ENCODE measurements at regions not wholly inside any gene's neighbourhood (a gene's known extent, or its start where the extent isn't known, plus 50 kb on each side); places are given as distances from the start of the nearest gene placed in this dataset.
"Not testable (repeated sequence)": the region's sequence is repeated elsewhere in the genome, so short reads cannot be mapped to it uniquely, and the experiment has no call there.

DNA sequence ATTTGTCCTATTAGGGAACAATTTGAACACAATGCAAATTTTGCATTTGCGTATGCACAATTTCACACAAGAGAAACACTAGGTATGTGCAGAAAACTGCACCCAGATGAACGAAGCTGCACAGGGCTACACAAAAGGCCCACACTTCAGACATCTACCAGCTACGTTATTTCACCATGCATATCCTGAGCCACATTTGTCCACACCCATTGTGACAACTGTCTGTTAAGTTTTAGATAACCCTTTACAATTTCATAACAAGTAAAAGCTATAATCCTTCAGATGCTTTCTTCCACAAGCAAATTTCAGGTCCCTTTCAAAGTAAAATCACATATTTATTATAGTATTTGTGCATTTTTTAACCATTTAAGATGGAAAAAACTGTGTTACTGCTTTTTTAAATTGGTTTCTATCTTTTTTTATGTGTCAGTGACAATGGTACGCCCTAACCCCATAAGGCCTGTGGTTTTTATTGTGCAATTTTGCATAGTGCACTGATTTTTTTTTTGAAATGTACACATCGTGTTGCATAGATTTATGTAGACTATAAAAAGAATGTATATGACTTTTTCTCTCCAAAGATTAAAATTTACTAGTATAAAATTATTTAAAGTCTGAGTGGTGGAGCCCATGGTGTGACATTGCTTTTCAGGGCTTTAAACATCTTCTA is 87.8 kb upstream of the BTG1 start:
- 83 to 86% methylated on average over 5 of the region's 5 CpGs for WGBS, 2 donors
- intact Hi-C loops (cut with DNase I) = no loop called here
- Histone ChIP-seq H3K4me3 (ENCODE audit: low read length in 2 of 2) (no peak overlapping the region), H3K9me3 (ENCODE audit: control insufficient read depth, low read length) (no peaks in the 10 kb centered on the region), H3K27me3 (ENCODE audit: control insufficient read depth in 1 of 2, insufficient read depth in 2 of 2, low read length in 1 of 2) (no peaks in the 10 kb centered on the region), H3K4me1 (ENCODE audit: control insufficient read depth in 1 of 2, insufficient read depth in 2 of 2, low read length in 2 of 2) (no peaks in the 10 kb centered on the region), H3K36me3 (ENCODE audit: control insufficient read depth in 1 of 2, insufficient read depth in 2 of 2, low read length in 1 of 2) (no peaks in the 10 kb centered on the region), H3K27ac (ENCODE audit: low read depth in 1 of 2, low read length in 2 of 2) (no peak overlapping the region)
- no peak for DNase-seq
- no peak for ATAC-seq (ENCODE audit: low FRiP score)

DNA sequence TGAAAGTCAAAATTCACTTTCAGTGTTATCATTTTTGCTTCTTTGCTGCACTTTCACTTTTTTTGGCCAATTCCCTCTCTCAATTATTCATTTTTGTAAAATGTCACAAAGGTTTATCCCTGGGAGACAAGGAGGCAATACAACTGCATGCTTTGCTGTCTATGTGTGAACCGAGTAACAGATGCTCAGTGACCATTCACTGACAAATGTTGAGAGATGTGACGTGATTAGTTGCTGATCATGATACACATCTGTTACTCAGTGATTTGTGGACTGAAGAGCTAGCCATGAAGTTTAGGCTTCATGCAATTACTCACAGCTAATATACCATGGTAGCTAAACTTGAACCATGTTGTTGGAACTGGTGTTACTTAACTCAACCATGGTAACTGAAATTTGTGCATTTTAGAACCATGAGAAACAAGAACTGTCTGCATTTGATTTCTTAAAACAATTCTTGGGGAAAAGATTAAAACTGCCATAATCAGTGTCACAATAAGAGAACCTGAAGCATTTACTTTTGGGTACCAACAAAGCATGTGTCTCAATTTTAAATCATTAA is 86.8 kb upstream of the BTG1 start:
- H3K9me3 ChIP-seq (ENCODE audit: control insufficient read depth, low read length); ATAC-seq (ENCODE audit: low FRiP score); DNase-seq; H3K36me3 ChIP-seq (ENCODE audit: control insufficient read depth in 1 of 2, insufficient read depth in 2 of 2, low read length in 1 of 2); H3K27ac ChIP-seq (ENCODE audit: low read depth in 1 of 2, low read length in 2 of 2); H3K4me1 ChIP-seq (ENCODE audit: control insufficient read depth in 1 of 2, insufficient read depth in 2 of 2, low read length in 2 of 2); intact Hi-C loops (cut with DNase I); H3K4me3 ChIP-seq (ENCODE audit: low read length in 2 of 2); H3K27me3 ChIP-seq (ENCODE audit: control insufficient read depth in 1 of 2, insufficient read depth in 2 of 2, low read length in 1 of 2): not testable (repeated sequence)
- 50% methylated on average over 1 of the region's 2 CpGs; no CpG with 5 or more reads in 1 of the 2 donors for WGBS, 2 donors

DNA sequence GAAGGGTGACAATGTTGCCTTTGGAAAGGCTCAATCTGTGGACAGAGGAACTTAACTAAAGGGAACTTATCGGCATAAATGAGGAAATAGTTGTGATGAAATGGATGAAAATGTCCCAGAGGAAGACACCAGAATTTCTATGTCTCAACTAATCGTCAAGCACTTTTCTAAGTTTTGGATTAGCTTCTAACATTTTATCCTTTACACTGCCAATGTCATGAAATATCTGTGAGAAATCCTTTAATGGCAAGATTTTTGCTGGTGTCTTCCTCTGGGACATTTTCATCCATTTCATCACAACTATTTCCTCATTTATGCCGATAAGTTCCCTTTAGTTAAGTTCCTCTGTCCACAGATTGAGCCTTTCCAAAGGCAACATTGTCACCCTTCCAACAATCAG is 86.3 kb upstream of the BTG1 start:
- WGBS, 2 donors = 3 to 17% methylated on average over 3 of the region's 3 CpGs
- peak; percentile 65 for ATAC-seq (ENCODE audit: low FRiP score)

DNA sequence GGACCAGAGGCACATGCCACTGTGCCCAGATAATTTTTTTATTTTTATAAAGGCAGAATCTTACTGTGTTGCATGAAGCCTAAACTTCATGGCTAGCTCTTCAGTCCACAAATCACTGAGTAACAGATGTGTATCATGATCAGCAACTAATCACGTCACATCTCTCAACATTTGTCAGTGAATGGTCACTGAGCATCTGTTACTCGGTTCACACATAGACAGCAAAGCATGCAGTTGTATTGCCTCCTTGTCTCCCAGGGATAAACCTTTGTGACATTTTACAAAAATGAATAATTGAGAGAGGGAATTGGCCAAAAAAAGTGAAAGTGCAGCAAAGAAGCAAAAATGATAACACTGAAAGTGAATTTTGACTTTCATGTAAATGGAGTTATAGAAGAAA is 85.9 kb upstream of the BTG1 start:
- H3K4me1 ChIP-seq (ENCODE audit: control insufficient read depth in 1 of 2, insufficient read depth in 2 of 2, low read length in 2 of 2); H3K36me3 ChIP-seq (ENCODE audit: control insufficient read depth in 1 of 2, insufficient read depth in 2 of 2, low read length in 1 of 2); DNase-seq; H3K4me3 ChIP-seq (ENCODE audit: low read length in 2 of 2); H3K27ac ChIP-seq (ENCODE audit: low read depth in 1 of 2, low read length in 2 of 2); H3K9me3 ChIP-seq (ENCODE audit: control insufficient read depth, low read length); intact Hi-C loops (cut with DNase I); ATAC-seq (ENCODE audit: low FRiP score); H3K27me3 ChIP-seq (ENCODE audit: control insufficient read depth in 1 of 2, insufficient read depth in 2 of 2, low read length in 1 of 2): not testable (repeated sequence)
- 67% methylated on average over 1 of the region's 2 CpGs; no CpG with 5 or more reads in 1 of the 2 donors for WGBS, 2 donors

More for the DNA sequence above, 86.3 kb upstream of the BTG1 start:
- H3K27ac ChIP-seq (ENCODE audit: low read depth in 1 of 2, low read length in 2 of 2); DNase-seq; intact Hi-C loops (cut with DNase I); H3K9me3 ChIP-seq (ENCODE audit: control insufficient read depth, low read length); H3K36me3 ChIP-seq (ENCODE audit: control insufficient read depth in 1 of 2, insufficient read depth in 2 of 2, low read length in 1 of 2); H3K4me3 ChIP-seq (ENCODE audit: low read length in 2 of 2); H3K27me3 ChIP-seq (ENCODE audit: control insufficient read depth in 1 of 2, insufficient read depth in 2 of 2, low read length in 1 of 2); H3K4me1 ChIP-seq (ENCODE audit: control insufficient read depth in 1 of 2, insufficient read depth in 2 of 2, low read length in 2 of 2): not testable (repeated sequence)

DNA sequence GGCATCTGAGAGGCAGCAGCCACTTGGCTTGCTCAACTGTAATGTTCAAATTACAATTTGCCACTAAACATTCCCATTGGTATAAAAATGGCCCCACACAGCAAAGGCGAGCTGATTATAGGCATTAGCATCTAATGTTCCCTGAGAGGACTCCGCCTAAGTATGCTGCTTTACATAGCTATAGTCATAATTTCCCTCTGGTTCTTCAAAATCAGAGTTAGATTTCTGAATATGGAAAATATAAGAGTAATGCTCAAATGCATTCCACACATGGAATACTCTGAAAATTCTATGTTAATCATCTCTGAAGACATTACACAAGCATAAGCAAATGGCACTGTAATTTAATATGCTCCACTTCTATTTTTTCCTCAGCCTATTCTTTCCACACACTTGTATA is 83.7 kb upstream of the BTG1 start:
- WGBS, 2 donors = 90 to 96% methylated on average over 2 of the region's 2 CpGs
- intact Hi-C loops (cut with DNase I) = no loop called here

DNA sequence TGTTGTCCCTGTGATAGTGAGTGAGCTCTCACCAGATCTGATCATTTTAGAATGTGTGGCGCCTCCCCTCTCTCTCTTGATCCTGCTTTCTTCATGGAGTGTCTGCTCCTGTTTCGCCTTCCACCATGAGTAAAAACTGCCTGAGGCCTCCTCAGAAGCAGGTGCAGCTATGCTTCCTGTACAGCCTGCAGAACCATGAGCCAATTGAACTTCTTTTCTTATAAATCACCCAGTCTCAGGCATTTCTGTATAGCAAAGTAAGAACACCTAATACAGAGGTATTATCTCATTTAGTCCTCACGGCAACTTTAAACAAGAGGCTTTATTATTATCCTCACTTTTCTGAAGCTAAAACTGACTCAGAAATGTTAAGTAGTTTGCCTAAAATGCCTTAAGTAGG is 81.3 kb upstream of the BTG1 start:
- DNase-seq (no peak), ATAC-seq (ENCODE audit: low FRiP score) (no peak)
- H3K27ac ChIP-seq (ENCODE audit: low read depth in 1 of 2, low read length in 2 of 2) = no peak overlapping the region
- H3K4me1 ChIP-seq (ENCODE audit: control insufficient read depth in 1 of 2, insufficient read depth in 2 of 2, low read length in 2 of 2) = peaks cover 0 to 2% of the 10 kb centered on the region in 2 donors
- H3K9me3 ChIP-seq (ENCODE audit: control insufficient read depth, low read length) = no peaks in the 10 kb centered on the region
- H3K4me3 ChIP-seq (ENCODE audit: low read length in 2 of 2) = no peak overlapping the region
- H3K27me3 ChIP-seq (ENCODE audit: control insufficient read depth in 1 of 2, insufficient read depth in 2 of 2, low read length in 1 of 2) = no peaks in the 10 kb centered on the region
- 59 to 84% methylated on average over 3 of the region's 3 CpGs for WGBS, 2 donors
- no peaks in the 10 kb centered on the region for H3K36me3 ChIP-seq (ENCODE audit: control insufficient read depth in 1 of 2, insufficient read depth in 2 of 2, low read length in 1 of 2)
- intact Hi-C loops (cut with DNase I) = no loop called here

More for the DNA sequence above, 83.7 kb upstream of the BTG1 start:
- no peaks in the 10 kb centered on the region for H3K27me3 ChIP-seq (ENCODE audit: control insufficient read depth in 1 of 2, insufficient read depth in 2 of 2, low read length in 1 of 2)
- DNase-seq (no peak), ATAC-seq (ENCODE audit: low FRiP score) (no peak)
- peaks cover 0 to 2% of the 10 kb centered on the region in 2 donors for H3K4me1 ChIP-seq (ENCODE audit: control insufficient read depth in 1 of 2, insufficient read depth in 2 of 2, low read length in 2 of 2)
- no peak overlapping the region for H3K27ac ChIP-seq (ENCODE audit: low read depth in 1 of 2, low read length in 2 of 2)
- H3K9me3 ChIP-seq (ENCODE audit: control insufficient read depth, low read length) = no peaks in the 10 kb centered on the region
- no peak overlapping the region for H3K4me3 ChIP-seq (ENCODE audit: low read length in 2 of 2)
- no peaks in the 10 kb centered on the region for H3K36me3 ChIP-seq (ENCODE audit: control insufficient read depth in 1 of 2, insufficient read depth in 2 of 2, low read length in 1 of 2)

DNA sequence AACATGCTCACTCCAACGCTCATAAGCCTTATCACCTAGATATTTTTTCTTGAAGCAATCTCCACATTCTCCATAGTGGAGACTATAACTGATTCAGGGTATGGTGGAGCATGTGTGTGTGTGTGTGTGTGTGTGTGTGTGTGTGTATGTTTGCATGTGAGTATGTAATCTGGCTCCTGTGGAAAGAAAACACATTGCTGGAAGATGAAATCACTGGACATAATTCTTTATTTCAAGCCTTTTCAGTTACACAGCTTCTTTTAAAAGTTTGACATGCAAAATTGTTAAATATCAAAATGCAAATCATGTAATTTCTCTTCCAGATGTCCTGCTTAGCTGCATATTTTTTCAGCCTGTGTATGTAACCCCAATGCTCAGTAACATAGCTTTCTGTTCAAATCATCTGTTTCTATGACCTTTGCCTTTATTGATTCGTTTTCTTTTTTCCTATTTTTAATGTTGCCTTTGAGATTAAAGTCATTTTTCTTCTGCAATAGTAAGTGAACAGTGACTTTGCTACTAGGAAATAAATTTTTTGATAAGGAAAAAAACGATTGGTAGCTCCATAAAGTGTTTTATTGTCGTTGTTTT is 80.5 kb upstream of the BTG1 start:
- intact Hi-C loops (cut with DNase I) = no loop called here
- Histone ChIP-seq H3K9me3 (ENCODE audit: control insufficient read depth, low read length) (no peaks in the 10 kb centered on the region), H3K4me1 (ENCODE audit: control insufficient read depth in 1 of 2, insufficient read depth in 2 of 2, low read length in 2 of 2) (peaks cover 0 to 2% of the 10 kb centered on the region in 2 donors), H3K36me3 (ENCODE audit: control insufficient read depth in 1 of 2, insufficient read depth in 2 of 2, low read length in 1 of 2) (no peaks in the 10 kb centered on the region), H3K27me3 (ENCODE audit: control insufficient read depth in 1 of 2, insufficient read depth in 2 of 2, low read length in 1 of 2) (no peaks in the 10 kb centered on the region), H3K4me3 (ENCODE audit: low read length in 2 of 2) (no peak overlapping the region), H3K27ac (ENCODE audit: low read depth in 1 of 2, low read length in 2 of 2) (no peak overlapping the region)
- no peak for ATAC-seq (ENCODE audit: low FRiP score)
- 26 to 34% methylated on average over 4 of the region's 4 CpGs for WGBS, 2 donors
- DNase-seq = no peak

DNA sequence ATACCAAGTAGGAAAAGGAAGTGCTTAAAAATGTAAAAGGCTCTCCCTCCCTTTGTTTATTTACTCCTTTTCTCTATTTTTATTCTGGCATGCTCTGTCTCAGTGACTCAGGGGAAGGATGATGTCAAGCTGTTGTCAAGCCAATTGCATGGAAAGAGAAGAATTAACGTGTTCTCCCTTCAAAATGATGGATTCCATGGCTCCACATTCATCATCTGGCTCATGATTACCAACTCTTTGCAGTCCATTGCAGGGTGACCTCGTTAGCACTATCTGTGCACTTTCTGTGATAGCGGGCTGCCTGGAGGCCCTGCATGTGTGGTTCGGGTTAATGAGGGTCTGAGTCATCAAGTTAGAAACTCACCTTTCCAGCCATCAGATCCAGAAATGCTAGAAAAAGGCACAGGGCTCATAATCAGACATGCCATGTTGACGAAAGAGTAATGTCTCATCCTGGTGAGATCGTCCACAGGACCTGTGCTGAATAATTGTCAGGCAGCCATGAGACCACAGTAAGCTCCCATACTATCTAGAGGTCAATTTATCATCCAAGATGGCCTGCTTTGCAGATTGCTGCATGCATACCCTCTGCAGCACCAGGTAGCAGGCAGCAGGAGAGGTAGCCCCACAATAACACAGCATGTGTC is 79.2 kb upstream of the BTG1 start:
- intact Hi-C loops (cut with DNase I) = no loop called here
- no peak for ATAC-seq (ENCODE audit: low FRiP score)
- no peaks in the 10 kb centered on the region for H3K27me3 ChIP-seq (ENCODE audit: control insufficient read depth in 1 of 2, insufficient read depth in 2 of 2, low read length in 1 of 2)

More for the DNA sequence above, 79.2 kb upstream of the BTG1 start:
- WGBS, 2 donors = 48 to 49% methylated on average over 6 of the region's 6 CpGs
- H3K4me3 ChIP-seq (ENCODE audit: low read length in 2 of 2) = no peak overlapping the region
- H3K4me1 ChIP-seq (ENCODE audit: control insufficient read depth in 1 of 2, insufficient read depth in 2 of 2, low read length in 2 of 2) = peaks cover 0 to 2% of the 10 kb centered on the region in 2 donors
- no peak for DNase-seq
- no peaks in the 10 kb centered on the region for H3K36me3 ChIP-seq (ENCODE audit: control insufficient read depth in 1 of 2, insufficient read depth in 2 of 2, low read length in 1 of 2)
- H3K9me3 ChIP-seq (ENCODE audit: control insufficient read depth, low read length) = no peaks in the 10 kb centered on the region
- H3K27ac ChIP-seq (ENCODE audit: low read depth in 1 of 2, low read length in 2 of 2) = no peak overlapping the region
